ENCODE measurements at regions not wholly inside any gene's neighbourhood (a gene's known extent, or its start where the extent isn't known, plus 50 kb on each side); places are given as distances from the start of the nearest gene placed in this dataset.

DNA sequence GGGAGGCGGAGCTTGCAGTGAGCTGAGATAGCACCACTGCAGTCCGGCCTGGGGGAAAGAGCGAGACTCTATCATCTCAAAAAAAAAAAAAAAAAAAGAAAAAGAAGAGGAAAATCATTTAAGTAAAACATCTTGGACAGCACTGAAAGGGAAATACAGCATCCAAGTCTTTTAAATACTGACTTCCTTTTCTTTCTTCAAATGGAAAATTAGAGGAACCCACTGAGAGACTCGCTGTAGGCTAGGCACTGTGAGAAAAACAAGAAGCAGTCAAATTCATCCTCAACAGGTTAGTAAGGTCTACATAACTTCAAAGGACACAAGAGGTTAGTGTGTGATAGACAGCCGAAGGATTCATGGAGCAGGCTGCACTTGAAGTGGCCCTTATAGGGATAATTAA is 243.7 kb downstream of the BLID start (continued):
- no peak for TF ChIP-seq ARID4B (CRISPR knock-in tag; IDR thresholded peaks at IDR 0.05; ENCODE audit: borderline replicate concordance)
- no peak for TF ChIP-seq ZNF317 (CRISPR knock-in tag; IDR thresholded peaks at IDR 0.05; ENCODE audit: borderline replicate concordance, low read depth)
- TF ChIP-seq EMX1 (CRISPR knock-in tag; IDR thresholded peaks at IDR 0.05) = no peak

- ChIA-PET CTCF (no interaction called here), POLR2A (no interaction called here)
- no peak overlapping the region for H3K27ac Mint-ChIP-seq
- H3K36me3 Mint-ChIP-seq = no peaks in the 10 kb centered on the region
- 0 out of 2 replicates have a peak, but pooled peaks cover 2% of the 10 kb centered on the region for H3K27me3 Mint-ChIP-seq (ENCODE audit: low read depth)
- DNase-seq (ENCODE audit: low spot score) (no peak), ATAC-seq (no peak)
- peaks cover 4% of the 10 kb centered on the region for H3K9me3 Mint-ChIP-seq
- no peak overlapping the region for H3K4me3 Mint-ChIP-seq
- H3K4me1 Mint-ChIP-seq = peaks cover 25% of the 10 kb centered on the region
- TF ChIP-seq, protein P1, sequence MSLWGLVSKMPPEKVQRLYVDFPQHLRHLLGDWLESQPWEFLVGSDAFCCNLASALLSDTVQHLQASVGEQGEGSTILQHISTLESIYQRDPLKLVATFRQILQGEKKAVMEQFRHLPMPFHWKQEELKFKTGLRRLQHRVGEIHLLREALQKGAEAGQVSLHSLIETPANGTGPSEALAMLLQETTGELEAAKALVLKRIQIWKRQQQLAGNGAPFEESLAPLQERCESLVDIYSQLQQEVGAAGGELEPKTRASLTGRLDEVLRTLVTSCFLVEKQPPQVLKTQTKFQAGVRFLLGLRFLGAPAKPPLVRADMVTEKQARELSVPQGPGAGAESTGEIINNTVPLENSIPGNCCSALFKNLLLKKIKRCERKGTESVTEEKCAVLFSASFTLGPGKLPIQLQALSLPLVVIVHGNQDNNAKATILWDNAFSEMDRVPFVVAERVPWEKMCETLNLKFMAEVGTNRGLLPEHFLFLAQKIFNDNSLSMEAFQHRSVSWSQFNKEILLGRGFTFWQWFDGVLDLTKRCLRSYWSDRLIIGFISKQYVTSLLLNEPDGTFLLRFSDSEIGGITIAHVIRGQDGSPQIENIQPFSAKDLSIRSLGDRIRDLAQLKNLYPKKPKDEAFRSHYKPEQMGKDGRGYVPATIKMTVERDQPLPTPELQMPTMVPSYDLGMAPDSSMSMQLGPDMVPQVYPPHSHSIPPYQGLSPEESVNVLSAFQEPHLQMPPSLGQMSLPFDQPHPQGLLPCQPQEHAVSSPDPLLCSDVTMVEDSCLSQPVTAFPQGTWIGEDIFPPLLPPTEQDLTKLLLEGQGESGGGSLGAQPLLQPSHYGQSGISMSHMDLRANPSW (CRISPR knock-in tag; conservative IDR thresholded peaks at IDR 0.05; ENCODE audit: low read depth) = no peak
- TF ChIP-seq ATF2 (CRISPR knock-in tag; IDR thresholded peaks at IDR 0.05; ENCODE audit: borderline replicate concordance, low read depth) = no peak
- TF ChIP-seq AR (CRISPR knock-in tag; IDR thresholded peaks at IDR 0.05) = no peak
- no peak for TF ChIP-seq ETV6 (CRISPR knock-in tag; IDR thresholded peaks at IDR 0.05)
- no peak for TF ChIP-seq CREM (CRISPR knock-in tag; IDR thresholded peaks at IDR 0.05)
- no peak for TF ChIP-seq ZNF219 (CRISPR knock-in tag; IDR thresholded peaks at IDR 0.05; ENCODE audit: borderline replicate concordance)
- no peak for TF ChIP-seq AFF4 (CRISPR knock-in tag; IDR thresholded peaks at IDR 0.05; ENCODE audit: borderline replicate concordance)
- no peak for TF ChIP-seq NR2C2 (CRISPR knock-in tag; IDR thresholded peaks at IDR 0.05)
- TF ChIP-seq ATF6 (CRISPR knock-in tag; IDR thresholded peaks at IDR 0.05) = no peak
- no peak for TF ChIP-seq RORB (CRISPR knock-in tag; IDR thresholded peaks at IDR 0.05)
- no peak for TF ChIP-seq IRF2 (CRISPR knock-in tag; IDR thresholded peaks at IDR 0.05; ENCODE audit: borderline replicate concordance, low read depth)
- TF ChIP-seq NFE2L1 (CRISPR knock-in tag; IDR thresholded peaks at IDR 0.05) = no peak
- TF ChIP-seq, protein P2, sequence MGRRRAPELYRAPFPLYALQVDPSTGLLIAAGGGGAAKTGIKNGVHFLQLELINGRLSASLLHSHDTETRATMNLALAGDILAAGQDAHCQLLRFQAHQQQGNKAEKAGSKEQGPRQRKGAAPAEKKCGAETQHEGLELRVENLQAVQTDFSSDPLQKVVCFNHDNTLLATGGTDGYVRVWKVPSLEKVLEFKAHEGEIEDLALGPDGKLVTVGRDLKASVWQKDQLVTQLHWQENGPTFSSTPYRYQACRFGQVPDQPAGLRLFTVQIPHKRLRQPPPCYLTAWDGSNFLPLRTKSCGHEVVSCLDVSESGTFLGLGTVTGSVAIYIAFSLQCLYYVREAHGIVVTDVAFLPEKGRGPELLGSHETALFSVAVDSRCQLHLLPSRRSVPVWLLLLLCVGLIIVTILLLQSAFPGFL (CRISPR knock-in tag; IDR thresholded peaks at IDR 0.05; ENCODE audit: borderline replicate concordance) = no peak
Measured at GRCh38 chr11:121870206-121871045, 245.6 kb downstream of the BLID start.
